ENCODE measurements at regions not wholly inside any gene's neighbourhood (a gene's known extent, or its start where the extent isn't known, plus 50 kb on each side); places are given as distances from the start of the nearest gene placed in this dataset.
"Not testable (repeated sequence)": the region's sequence is repeated elsewhere in the genome, so short reads cannot be mapped to it uniquely, and the experiment has no call there.

DNA sequence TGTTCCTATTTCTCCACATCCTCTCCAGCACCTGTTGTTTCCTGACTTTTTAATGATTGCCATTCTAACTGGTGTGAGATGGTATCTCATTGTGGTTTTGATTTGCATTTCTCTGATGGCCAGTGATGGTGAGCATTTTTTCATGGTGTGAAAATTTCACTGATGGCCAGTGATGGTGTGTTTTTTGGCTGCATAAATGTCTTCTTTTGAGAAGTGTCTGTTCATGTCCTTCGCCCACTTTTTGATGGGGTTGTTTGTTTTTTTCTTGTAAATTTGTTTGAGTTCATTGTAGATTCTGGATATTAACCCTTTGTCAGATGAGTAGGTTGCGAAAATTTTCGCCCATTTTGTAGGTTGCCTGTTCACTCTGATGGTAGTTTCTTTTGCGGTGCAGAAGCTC is 142.2 kb upstream of the ELL2 start:
- not testable (repeated sequence) for DNase-seq

DNA sequence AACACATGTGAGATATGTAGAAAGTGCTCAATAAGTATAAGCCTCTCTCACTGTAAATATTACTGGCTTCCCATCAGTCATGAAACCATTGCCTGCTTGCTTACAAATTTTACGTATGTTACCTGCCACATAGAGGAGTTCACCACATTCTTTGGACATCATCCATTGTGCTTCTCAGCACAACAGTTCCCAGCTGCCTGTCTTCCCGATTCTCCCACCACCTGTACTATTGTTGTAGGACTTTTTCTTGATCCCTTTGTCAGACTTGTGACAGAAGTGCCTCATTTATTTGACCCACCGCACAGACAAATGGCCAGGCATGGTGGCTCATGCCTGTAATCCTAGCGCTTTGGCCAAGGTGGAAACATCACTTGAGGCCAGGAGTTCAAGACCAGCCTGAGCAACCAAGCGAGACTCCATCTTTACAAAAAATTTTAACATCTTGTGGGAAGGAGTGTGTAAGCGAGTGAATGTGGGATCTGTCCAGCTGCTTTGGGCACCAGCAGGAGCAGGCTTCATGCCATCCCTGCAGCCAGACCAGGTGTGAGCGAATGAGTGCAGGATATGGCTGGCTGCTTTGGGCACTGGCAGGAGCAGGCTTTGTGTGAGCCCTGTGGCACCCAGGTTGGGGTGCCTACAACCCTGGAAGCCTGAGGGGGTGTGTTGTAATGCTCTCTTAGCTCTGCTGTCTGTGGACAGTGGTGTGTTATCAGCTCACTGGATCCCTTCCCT is 139.9 kb upstream of the ELL2 start:
- DNase-seq: no peak

DNA sequence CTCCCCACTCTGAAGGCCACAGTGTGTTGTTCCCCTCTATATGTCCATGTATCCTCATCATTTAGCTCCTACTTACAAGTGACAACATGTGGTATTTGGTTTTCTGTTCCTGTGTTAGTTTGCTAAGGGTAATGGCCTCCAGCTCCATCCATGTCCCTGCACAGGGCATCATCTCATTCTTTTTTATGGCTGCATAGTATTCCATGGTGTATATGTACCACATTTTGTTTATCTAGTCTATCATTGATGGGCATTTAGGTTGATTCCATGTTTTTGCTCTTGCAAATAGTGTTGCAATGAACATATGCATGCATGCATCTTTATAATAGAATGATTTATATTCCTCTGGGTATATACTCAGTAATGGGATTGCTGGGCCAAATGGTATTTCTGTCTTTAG is 135.8 kb upstream of the ELL2 start:
- DNase-seq: not testable (repeated sequence)

DNA sequence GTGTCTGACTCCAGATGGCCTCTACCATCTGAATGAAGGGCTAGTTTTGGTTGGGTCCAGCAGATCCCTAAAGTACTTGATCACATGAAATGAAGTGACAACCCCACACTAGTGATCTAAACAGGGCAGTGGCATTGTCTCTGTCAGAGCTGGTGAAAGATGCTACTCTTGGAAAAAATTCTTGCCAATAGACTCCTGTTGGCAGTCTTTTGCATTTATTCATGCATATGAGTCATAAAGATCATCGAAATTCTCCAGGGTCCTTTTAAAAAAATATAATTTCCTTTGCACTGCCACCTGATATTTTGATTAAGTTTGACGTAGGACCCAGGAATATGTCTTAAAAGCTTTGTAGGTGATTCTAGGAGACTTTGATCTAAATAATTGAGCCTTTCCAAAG is 135.1 kb upstream of the ELL2 start:
- no peak for DNase-seq

DNA sequence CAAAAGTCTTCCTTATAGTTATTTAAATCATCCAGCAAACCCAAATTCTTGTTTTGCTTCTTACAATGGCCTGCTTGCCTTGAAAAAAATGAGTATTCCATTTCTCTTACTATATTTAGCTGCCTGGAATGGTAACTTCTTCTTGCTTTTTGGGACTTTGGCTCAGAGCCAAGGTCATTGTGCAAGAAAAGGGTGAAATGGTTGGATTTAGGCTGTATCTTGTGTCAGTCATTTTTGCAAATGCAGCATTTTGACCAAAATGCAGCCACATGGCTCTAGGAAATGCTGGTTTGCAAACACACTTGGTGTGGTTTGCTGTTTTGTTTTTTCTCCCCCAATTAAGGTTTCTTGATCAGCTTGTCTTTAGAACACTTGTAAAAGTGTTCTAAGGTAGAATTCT is 133.3 kb upstream of the ELL2 start:
- no peak for DNase-seq

DNA sequence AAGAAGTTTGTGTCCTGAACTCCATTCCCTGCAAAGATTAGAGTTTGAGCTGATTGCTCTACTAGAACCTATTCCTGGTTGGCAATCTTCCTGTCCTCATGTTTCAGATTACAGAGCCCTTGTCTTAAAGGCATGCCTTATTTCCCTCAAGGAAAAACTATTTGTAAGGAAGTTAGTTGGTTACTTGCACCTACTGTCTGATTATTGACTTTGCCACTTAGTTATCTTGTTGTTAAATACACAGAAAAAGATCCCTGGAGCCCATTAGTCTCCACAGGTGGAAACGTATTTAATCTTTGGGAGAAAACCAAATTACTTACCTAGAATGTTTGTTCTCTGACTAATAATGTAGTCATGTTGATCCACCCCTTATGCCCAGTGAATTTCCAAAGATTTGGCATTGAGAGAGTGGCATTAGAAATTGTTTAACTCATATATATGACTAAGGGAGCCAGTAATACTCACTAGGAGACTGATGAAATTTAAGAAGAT is 132.3 kb upstream of the ELL2 start:
- no peak for DNase-seq

DNA sequence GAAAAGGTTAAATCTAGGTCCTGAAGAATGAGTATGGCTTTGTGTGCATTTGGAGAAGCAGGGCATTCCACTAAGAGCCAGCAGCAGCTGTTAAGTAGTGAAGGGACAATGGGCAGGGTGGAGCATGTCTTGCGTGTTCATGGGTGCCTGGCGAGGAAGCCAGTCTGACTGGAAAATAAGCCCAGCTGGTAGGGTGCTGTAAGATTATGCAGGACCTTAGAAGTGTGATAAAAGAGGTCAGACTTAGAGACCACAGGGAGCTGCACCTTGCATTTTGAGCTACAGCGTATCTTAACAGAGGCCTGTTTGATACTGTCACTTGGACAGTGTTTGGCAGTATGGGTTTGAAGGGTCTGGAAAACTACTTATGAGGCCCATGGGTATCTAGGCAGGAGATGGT is 131.7 kb upstream of the ELL2 start:
- DNase-seq: no peak

DNA sequence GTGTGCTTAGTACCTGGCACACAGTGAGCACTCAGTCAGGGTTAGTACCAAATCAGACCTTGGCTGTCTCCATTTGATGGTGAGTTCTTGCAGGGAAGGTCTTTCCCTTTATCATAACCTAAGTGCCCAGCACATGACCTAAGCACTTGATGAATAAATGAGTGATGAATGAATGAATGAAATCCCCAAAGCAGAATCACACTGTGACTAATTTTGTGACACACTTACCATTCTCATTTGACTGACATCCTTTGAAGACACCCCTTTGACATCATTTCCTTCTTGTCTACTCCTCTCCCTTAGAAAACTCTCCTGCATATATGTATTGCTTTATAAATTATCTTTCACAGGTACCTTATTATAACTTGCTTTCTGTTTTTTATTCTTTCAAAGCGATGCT is 130.2 kb upstream of the ELL2 start:
- no peak for DNase-seq

DNA sequence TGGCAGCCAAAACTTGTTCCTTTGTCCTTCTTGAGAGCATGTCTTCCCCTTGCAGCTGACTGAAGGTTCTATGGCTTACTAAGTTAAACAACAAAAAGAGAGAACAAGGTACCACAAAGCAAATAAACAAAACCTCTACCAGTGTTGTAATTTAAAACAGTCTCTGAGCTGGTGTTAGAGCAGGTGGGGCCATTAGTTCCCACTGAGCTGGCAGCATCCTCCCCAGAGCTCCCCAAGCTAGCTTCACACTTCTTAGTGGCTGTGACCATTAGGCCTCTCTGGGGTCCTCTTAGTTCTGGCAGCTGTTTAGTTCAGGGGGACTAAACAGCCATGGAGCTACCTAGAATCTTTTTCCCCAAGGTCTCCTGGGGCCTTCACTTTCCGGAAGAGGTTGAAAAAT is 128.6 kb upstream of the ELL2 start:
- DNase-seq: no peak

DNA sequence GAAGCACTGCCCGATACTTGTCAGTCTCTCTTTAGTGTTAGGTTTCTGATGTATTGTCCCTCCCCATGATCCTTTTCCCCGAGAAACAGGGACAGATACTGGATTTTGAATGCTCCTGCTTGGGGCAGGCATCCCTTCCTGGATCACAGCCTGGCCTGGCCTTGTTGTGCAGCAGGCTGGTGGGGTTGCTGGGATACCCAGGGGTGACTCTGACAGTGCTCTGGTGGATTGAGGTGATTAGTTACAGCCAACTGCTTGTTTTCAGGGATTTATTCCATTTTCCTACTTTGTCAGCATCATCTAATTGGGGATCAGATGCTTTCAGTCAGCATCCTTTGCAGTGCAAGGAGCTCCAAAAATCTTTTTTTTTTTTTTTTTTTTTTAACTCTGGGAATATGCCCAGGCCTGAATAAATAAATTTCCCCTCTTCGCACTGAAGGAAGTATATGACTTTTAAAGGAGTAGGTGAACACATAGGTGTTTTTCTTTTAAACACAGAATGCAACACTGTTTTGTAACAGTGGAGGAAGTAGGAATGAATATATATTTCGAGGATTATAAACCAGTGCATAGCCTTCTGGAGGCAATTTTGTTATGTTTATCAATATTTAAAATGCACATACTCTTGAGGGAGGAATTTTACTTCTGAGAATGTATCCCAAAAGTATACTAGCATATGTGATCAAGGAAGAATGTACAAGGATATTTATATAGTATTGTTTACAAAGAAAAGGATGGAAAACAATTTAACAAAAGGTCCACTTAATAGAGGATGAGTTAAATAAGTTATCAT is 127.3 kb upstream of the ELL2 start:
- DNase-seq: peak in 19 of 51 donors; percentile 1 to 44 (median 9)

DNA sequence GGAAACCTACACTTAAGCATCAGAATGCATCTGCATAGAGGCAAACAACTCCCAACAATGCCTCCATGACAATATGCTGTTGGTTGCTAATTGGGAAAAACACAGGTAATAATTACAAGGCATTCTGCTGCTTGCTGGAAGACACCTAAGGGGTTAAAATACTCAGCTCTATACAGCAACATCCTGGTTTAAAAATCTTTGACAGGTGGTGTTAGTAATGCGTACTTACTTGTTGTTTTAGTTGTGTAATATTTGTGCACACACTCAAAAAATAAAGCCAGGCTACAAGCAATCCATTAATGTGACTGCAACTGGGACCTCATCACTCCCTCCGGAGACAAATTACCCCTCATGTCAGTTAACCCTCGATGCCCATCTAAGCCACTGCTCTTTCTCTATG is 126.3 kb upstream of the ELL2 start:
- no peak for DNase-seq

DNA sequence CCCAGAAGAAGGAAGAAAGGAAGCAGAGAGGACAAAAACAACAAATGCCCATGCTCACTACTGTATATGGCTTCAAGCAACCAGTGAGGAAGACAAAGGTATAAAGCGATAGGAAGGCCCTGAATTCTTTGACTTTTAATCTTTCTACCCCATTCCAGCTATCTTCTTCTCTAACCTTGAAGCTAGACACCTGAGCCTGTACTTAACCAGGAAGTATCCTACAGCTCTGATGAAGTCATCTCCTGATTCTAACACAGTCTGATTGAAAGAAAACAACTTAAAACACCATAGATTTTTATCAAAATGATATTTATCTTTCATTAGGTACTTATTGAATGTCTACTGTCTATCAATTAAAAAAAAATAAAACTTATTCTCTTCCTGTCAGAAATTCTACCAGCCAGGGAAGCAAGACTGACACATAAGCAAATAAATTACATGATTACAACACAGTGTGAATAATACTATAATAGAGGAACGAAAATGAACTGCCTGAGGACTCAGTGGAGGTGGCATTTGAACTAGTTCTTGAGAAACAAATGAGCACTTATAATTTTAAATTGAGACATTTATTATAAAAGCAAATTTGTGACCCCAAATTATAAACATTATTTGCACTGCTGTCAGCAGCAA is 123.3 kb upstream of the ELL2 start:
- DNase-seq: no peak

DNA sequence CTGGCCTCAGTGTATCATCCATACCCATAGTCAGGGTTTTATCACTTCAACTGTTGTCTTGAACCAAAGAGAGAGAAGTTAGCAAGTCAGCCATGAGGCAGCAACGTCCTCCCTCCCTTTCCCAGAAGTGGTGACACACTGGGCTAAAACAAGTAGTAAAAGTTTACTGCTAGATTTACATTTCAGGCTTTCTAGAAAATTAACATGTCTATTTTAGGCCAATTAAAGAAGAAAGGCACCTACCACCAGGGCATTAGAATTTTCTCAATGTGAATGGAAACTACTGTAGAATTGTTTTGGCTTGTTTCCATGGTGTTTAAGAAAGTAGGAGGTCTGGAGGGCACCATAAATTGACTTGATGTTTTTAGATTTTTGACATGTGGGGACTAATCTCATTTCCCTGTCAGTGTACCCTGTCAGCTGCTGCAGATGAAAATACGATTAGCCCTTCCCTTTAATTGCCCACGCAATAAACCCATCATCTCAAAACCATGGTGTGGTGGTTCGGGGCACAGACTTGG is 121.8 kb upstream of the ELL2 start:
- no peak for DNase-seq

DNA sequence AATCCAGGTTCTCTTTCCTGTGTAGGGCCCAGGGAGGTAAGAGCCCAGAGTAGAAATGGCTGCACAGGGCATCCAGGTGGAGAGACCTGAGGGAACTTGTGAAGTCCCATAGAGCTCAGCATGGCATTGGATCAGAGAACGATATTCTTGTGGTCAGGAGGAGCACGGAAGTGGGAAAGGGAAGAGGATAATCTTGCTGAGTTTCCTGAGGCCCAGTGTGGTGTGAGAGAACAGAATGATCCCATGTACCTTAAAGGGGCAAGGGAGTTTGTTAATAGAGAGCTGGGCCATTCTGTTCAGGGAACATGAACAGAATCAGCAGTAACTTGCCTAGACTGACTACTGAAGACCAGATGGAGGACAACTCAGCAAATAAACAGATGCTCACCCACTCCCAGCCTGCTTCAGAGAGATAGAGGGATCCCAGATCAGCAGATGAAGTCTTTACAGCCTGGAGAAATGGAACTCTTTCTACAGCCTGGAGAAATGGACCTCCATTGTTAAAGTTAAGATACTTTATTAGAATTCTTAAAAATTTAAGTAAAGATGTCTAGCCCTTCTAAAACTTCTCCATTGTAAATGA is 119.7 kb upstream of the ELL2 start:
- DNase-seq: no peak

DNA sequence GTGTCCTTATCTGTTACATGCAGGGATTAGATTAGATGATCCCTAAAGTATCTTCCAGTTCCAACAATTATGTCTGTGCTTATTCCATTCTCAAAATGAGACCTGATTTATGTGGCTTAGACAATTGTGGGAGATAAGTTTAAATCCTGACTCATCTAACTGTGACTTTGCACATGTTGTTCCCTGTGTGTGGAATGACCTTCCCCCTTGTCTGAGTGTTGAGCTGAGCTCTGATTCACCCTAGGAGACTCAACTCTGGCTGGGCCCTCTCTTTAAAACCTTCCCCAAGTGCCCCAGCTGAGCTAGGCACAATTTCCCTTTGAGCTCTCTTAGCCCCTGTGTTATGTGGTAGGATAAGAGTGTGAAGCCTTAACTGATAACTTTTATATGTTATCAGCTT is 118.9 kb upstream of the ELL2 start:
- DNase-seq: no peak

DNA sequence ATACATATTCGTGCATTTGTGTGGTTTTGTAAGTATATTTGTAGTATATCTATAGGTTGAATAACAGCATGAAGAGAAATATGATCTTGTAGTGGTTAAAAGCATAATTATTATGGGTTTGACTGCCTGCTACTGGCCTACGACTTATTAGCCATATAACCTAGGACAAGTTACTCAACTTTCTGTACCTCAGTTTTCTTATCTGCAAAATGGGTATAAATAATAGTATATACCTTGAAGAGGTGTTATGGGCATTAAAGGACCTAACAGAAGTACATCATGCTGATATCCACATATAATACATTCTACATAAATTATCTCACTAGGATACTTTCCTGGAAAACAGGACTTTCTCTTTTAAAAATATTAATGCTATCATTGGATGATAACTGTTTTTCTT is 118.3 kb upstream of the ELL2 start:
- no peak for DNase-seq

DNA sequence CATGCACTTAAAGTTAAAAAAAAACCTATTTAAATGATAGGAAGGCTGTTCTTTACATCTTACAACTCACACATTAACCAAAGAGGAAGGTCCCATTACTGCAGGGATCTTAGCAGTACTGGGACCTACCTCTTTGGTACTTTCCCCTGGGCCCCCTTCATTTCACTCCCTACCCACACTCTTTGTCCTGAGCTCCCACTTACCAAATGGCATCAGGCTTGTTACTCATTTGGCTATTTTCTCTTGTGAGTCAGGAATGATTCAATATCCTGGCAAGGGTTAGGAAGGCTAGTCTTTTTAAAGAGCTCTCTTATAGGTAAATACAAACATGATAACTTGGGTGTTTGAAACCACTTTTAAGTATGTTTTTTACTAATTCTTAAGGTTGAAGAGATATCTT is 117.4 kb upstream of the ELL2 start:
- DNase-seq: peak in 1 of 51 donors; percentile 9

DNA sequence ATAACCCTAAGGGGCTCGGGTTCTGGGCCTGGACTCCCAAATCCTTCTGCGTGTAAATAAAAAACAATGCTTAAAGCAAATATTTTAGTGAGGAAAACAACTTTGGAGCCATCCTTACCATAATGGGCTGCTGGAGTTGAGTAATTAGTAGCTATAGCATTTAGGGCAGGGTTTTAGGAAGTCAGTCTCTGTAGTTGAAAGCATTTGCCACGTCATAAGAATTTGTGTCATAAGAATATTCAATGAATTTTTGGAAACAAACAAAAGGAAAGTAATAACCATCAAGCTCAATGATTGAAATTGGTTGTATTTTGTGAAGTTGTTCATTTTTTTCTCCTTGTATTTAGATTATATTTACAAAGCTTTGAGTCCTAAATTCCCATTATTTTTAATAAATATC is 114.8 kb upstream of the ELL2 start:
- no peak for DNase-seq

DNA sequence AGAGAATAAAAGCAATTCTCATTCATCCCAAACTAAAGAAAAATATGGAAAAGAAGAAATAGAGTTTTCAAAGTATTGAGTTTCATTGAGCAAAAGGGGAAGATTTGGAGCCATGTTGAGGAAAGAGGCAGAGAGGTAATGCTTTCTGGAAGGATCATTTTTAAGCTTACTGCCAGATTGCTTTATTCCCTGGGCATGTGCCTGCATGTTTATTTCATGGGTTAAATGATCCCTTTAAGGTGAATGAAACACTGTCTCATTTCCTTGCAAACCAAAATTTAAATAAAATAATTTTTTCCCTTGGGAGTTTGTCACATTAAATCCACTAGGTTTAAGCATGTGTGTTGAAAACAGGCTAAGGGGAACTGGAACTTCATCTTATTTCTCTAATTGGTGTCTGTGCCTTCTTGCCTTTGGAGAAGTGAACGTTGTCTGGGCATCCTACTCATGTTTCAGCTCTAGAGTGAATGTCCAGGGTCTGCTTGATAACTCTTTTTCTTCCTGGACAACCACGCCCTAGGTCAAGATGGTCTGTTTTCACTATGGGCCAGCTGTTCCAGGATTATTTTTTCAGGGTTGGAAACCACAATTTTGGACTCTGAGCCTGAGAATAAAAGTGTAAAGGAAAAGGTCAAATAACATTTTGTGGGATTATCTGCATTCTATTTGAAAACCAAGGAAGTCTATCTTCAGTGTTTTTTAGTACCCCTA is 114.1 kb upstream of the ELL2 start:
- DNase-seq: no peak

DNA sequence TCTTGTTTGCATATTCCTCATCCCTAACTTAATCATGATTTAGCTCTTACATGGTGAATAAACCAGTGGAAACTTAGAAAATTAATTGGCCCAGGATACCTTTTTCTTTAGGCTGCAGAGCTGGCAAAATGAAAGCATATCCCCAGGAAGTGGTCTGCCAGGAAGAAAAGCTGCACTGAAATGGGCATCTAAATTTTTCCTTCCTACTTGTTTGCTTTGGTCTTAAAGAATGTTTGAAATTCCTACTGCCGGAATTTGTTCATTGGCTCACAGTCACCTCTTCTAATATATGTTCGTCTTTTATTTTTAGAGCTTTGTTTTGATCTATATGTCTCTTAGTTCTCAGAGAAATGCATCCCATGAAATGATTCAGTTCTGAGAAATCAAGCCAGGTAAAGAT is 113.2 kb upstream of the ELL2 start:
- no peak for DNase-seq

DNA sequence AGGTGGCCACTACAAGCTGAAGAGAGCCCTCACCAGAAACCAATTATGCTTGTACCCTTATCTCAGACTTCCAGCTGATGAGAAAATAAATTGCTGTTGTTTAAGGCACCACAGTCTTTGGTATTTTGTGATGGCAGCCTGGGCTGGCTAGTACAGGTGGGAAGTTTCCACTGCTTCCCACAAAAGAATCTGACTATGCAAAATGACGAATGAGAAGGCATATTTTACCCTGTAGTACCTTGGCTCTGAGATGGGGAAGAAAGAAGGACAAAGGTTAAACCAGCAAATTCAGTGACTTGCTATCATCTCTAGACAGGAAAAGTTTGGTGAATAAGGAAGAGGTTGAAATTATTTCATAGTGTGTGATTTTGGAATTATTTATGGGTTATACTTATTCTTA is 112.8 kb upstream of the ELL2 start:
- DNase-seq: no peak

Measured in hypothalamus (tissue), 51 donors.